Endothelial cell of umbilical vein (primary cell): ENCODE measurements at regions not wholly inside any gene's neighbourhood (a gene's known extent, or its start where the extent isn't known, plus 50 kb on each side); places are given as distances from the start of the nearest gene placed in this dataset.

Source experiments
- BruUV-seq: library from RNA; stranded (reverse); fragments of 400-500 nt; replicated peaks from 2 replicates; lab custom pipeline; 2021; lab: Mats Ljungman, UMichigan
- CTCF ChIA-PET: fragments of 300-600, 350-600 bp; sonication (Branson Sonifier 250); formaldehyde crosslinking; loops from one replicate; lab custom pipeline; 2021; ENCODE audit warnings: antibody characterized with exemption, inconsistent platforms; lab: Charles Lee
- POLR2A ChIA-PET: fragments of 300-600, 350-600 bp; sonication (Branson Sonifier 250); formaldehyde crosslinking; loops from one replicate; lab custom pipeline; 2021; ENCODE audit warnings: antibody characterized with exemption, inconsistent platforms; lab: Charles Lee
- DNase-seq: peaks from one replicate; pipeline ENCODE4 v3.0.0-alpha.2; 2011; ENCODE audit warnings: low read depth, low spot score
- FAIRE-seq: peaks from 2 replicates; lab custom pipeline; 2011; peaks lifted over from hg19 to GRCh38; lab: Jason Lieb, UNC
- H2AFZ ChIP-seq: 2 replicates; pipeline ENCODE4 v1.6.0; 2012; ENCODE audit warnings: low read depth, low read length, control low read depth, inconsistent platforms
- H3K27ac ChIP-seq: 2 replicates; pipeline ENCODE4 v1.5.1; 2011; ENCODE audit warnings: low read depth, mild to moderate bottlenecking, control low read depth, low read length, moderate library complexity; ENCODE audit not compliant: insufficient read depth
- H3K27me3 ChIP-seq, 2 experiments: 2 replicates each; pipeline versions ENCODE4 v1.6.0 to v1.6.1; 2011; ENCODE audit warnings: low read length in 2 of 2, mixed read lengths in 1 of 2; ENCODE audit not compliant: control insufficient read depth in 2 of 2, insufficient read depth in 2 of 2
- H3K36me3 ChIP-seq, 2 experiments: 2 replicates in 1 of 2; 3 replicates in 1 of 2; pipeline ENCODE4 v1.5.1; 2011; ENCODE audit warnings: low read length in 2 of 2, mild to moderate bottlenecking in 1 of 2, moderate library complexity in 1 of 2; ENCODE audit not compliant: control insufficient read depth in 2 of 2, insufficient read depth in 2 of 2; ENCODE audit errors: extremely low read depth in 1 of 2
- H3K4me1 ChIP-seq: 3 replicates; pipeline ENCODE4 v1.5.1; 2011; ENCODE audit warnings: mild to moderate bottlenecking, low read length; ENCODE audit not compliant: control insufficient read depth, insufficient read depth; ENCODE audit errors: extremely low read depth
- H3K4me2 ChIP-seq: 2 replicates; pipeline ENCODE4 v1.6.1; 2011; ENCODE audit warnings: low read length, control low read depth, mixed read lengths; ENCODE audit not compliant: insufficient read depth
- H3K4me3 ChIP-seq, 3 experiments: fragments of 200-600 bp in 1 of 3; sonication (generic), shearing (Covaris generic) in 1 of 3; replicated peaks in 1 of 3; 2 replicates each; pipeline ENCODE4 v1.5.1; 2011 to 2016; ENCODE audit warnings: control low read depth in 3 of 3, low read length in 3 of 3, mild to moderate bottlenecking in 2 of 3, inconsistent platforms in 1 of 3, low read depth in 1 of 3, moderate library complexity in 1 of 3; ENCODE audit not compliant: insufficient read depth in 1 of 3
- H3K79me2 ChIP-seq: 2 replicates; pipeline ENCODE4 v1.6.0; 2012; ENCODE audit warnings: low read length, inconsistent platforms; ENCODE audit not compliant: control insufficient read depth, insufficient read depth
- H3K9ac ChIP-seq: replicated peaks from 2 replicates; pipeline ENCODE3; 2011; ENCODE audit warnings: low read length, control low read depth; ENCODE audit not compliant: insufficient read depth; ENCODE audit errors: extremely low read depth
- H3K9me1 ChIP-seq: replicated peaks from 3 replicates; pipeline ENCODE4 v1.6.0; 2011; ENCODE audit warnings: mild to moderate bottlenecking, low read length; ENCODE audit not compliant: control insufficient read depth, insufficient read depth; ENCODE audit errors: extremely low read depth
- H3K9me3 ChIP-seq: replicated peaks from 2 replicates; pipeline ENCODE4 v1.5.1; 2012; ENCODE audit warnings: low read length, inconsistent platforms; ENCODE audit not compliant: control insufficient read depth, insufficient read depth
- H4K20me1 ChIP-seq: replicated peaks from 2 replicates; pipeline ENCODE3; 2011; ENCODE audit warnings: mild to moderate bottlenecking, low read length; ENCODE audit not compliant: control insufficient read depth, insufficient read depth; ENCODE audit errors: extremely low read depth
- EZH2 ChIP-seq: IDR thresholded peaks from 2 replicates; pipeline ENCODE4 v1.6.1; 2012; ENCODE audit warnings: borderline replicate concordance, low read depth, mild to moderate bottlenecking, moderate library complexity, low read length, inconsistent platforms; ENCODE audit not compliant: severe bottlenecking
- FOS ChIP-seq: IDR thresholded peaks from 2 replicates; pipeline ENCODE4 v1.6.1; 2011; ENCODE audit warnings: mild to moderate bottlenecking, low read length, moderate library complexity, borderline replicate concordance; ENCODE audit not compliant: insufficient read depth
- GATA2 ChIP-seq: IDR thresholded peaks from 2 replicates; pipeline ENCODE4 v1.7.0; 2011; ENCODE audit warnings: low read depth, mild to moderate bottlenecking, moderate library complexity, mixed read lengths, low read length; ENCODE audit not compliant: insufficient read length, insufficient read depth
- JUN ChIP-seq: IDR thresholded peaks from 2 replicates; pipeline ENCODE4 v1.6.1; 2011; ENCODE audit warnings: borderline replicate concordance, low read depth; ENCODE audit not compliant: insufficient read length, insufficient read depth
- MYC ChIP-seq: IDR thresholded peaks from one replicate; pipeline ENCODE4 v1.6.1; 2011; ENCODE audit warnings: mild to moderate bottlenecking, low read depth, low read length
- POLR2A ChIP-seq: IDR thresholded peaks from 2 replicates; pipeline ENCODE4 v1.6.1; 2012; ENCODE audit warnings: low read depth, mild to moderate bottlenecking, control low read depth, low read length
- POLR2AphosphoS5 ChIP-seq: IDR thresholded peaks from 2 replicates; pipeline ENCODE4 v1.6.1; 2012; ENCODE audit warnings: low read depth, mild to moderate bottlenecking, control low read depth, low read length, moderate library complexity; ENCODE audit not compliant: insufficient read depth
- dilution Hi-C: fragments of 300-500 bp; cut with MboI; formaldehyde crosslinking; loops from one replicate; pipeline ENCODE4 v1.15.0; 2019; ENCODE audit warnings: low sequenced_read_pairs; ENCODE audit not compliant: extremely low pct_ligation_motif_present
- intact Hi-C: fragments of 100-400 bp; cut with micrococcal nuclease; formaldehyde crosslinking; loops from one replicate; pipeline ENCODE4 v1.10.0; 2022
- TF ChIP-seq, protein P1 (sequence below): IDR thresholded peaks from 2 replicates; pipeline ENCODE4 v1.6.1; 2011; ENCODE audit not compliant: insufficient read depth, insufficient read length
- TF ChIP-seq, protein P2 (sequence below), 2 donors: IDR thresholded peaks; 1 replicate in 1 of 2; 2 replicates in 1 of 2; pipeline ENCODE4 v1.5.1; 2011; ENCODE audit warnings: low read length in 2 of 2, mild to moderate bottlenecking in 2 of 2, moderate library complexity in 2 of 2, control low read depth in 1 of 2, inconsistent platforms in 1 of 2, low read depth in 1 of 2; ENCODE audit not compliant: insufficient read depth in 1 of 2; ENCODE audit errors: extremely low read depth in 1 of 2

GRCh38 chr3:168533600-168533999, 437.9 kb upstream of the GOLIM4 start:
- Histone ChIP-seq H3K4me3 (no peak overlapping the region), H3K9ac (no peak overlapping the region), H4K20me1 (no peaks in the 10 kb centered on the region), H3K4me1 (no peaks in the 10 kb centered on the region), H3K36me3 (no peaks in the 10 kb centered on the region), H2AFZ (no peak overlapping the region), H3K27ac (no peak overlapping the region), H3K27me3 (no peaks in the 10 kb centered on the region), H3K79me2 (no peaks in the 10 kb centered on the region), H3K4me2 (no peak overlapping the region), H3K9me1 (no peaks in the 10 kb centered on the region), H3K9me3 (no peaks in the 10 kb centered on the region)
- DNase-seq (no peak), FAIRE-seq (no peak)
- dilution Hi-C loops = no loop called here
- BruUV-seq = no TSS peak
- TF ChIP-seq, protein P1, sequence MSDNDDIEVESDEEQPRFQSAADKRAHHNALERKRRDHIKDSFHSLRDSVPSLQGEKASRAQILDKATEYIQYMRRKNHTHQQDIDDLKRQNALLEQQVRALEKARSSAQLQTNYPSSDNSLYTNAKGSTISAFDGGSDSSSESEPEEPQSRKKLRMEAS = no peak
- TF ChIP-seq POLR2A (no peak), FOS (no peak), GATA2 (no peak), MYC (no peak), EZH2 (no peak), POLR2AphosphoS5 (no peak), JUN (no peak)
- TF ChIP-seq, protein P2, sequence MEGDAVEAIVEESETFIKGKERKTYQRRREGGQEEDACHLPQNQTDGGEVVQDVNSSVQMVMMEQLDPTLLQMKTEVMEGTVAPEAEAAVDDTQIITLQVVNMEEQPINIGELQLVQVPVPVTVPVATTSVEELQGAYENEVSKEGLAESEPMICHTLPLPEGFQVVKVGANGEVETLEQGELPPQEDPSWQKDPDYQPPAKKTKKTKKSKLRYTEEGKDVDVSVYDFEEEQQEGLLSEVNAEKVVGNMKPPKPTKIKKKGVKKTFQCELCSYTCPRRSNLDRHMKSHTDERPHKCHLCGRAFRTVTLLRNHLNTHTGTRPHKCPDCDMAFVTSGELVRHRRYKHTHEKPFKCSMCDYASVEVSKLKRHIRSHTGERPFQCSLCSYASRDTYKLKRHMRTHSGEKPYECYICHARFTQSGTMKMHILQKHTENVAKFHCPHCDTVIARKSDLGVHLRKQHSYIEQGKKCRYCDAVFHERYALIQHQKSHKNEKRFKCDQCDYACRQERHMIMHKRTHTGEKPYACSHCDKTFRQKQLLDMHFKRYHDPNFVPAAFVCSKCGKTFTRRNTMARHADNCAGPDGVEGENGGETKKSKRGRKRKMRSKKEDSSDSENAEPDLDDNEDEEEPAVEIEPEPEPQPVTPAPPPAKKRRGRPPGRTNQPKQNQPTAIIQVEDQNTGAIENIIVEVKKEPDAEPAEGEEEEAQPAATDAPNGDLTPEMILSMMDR (IDR thresholded peaks at IDR 0.05; ENCODE audit: extremely low read depth in 1 of 2, insufficient read depth in 1 of 2, low read depth in 1 of 2, low read length in 2 of 2) = no peak
- ChIA-PET POLR2A (no interaction called here), CTCF (interaction anchor here (1.1 to 1.4 kb wide), 2 partner anchors 11 to 322 kb away, joined by 3 read pairs; no protein-coding TSS in a partner anchor)
- intact Hi-C loops = no loop called here
